RKO (cell line): ENCODE measurements at regions not wholly inside any gene's neighbourhood (a gene's known extent, or its start where the extent isn't known, plus 50 kb on each side); places are given as distances from the start of the nearest gene placed in this dataset.

Source experiments
- DNase-seq: peaks from one replicate; pipeline ENCODE4 v3.0.0-alpha.2; 2016; ENCODE audit warnings: low spot score

- no peak for DNase-seq
Measured at GRCh38 chr10:62745581-62745980, 58.9 kb upstream of the ADO start.

- DNase-seq, result no peak
Measured at GRCh38 chr10:62746951-62747729, 57.4 kb upstream of the ADO start.

GRCh38 chr10:62748386-62748785 is 56.1 kb upstream of the ADO start:
- no peak for DNase-seq

- DNase-seq, result no peak
Measured at GRCh38 chr10:62749093-62749683, 55.3 kb upstream of the ADO start.
